Gastroesophageal sphincter (tissue), 3 donors: ENCODE measurements at regions not wholly inside any gene's neighbourhood (a gene's known extent, or its start where the extent isn't known, plus 50 kb on each side); places are given as distances from the start of the nearest gene placed in this dataset.
"Not testable (repeated sequence)": the region's sequence is repeated elsewhere in the genome, so short reads cannot be mapped to it uniquely, and the experiment has no call there.

Experiments
- EP300 ChIP-seq: sonication (generic); formaldehyde crosslinking; IDR thresholded peaks from one replicate; pipeline ENCODE4 v1.6.1; 2017; ENCODE audit warnings: antibody characterized with exemption, mild to moderate bottlenecking
- POLR2A ChIP-seq, 2 donors: fragments of 450-650 bp; IDR thresholded peaks; one replicate each; pipeline ENCODE4 v1.6.1; 2017; ENCODE audit warnings: antibody characterized with exemption in 2 of 2, mild to moderate bottlenecking in 2 of 2, moderate library complexity in 1 of 2
- POLR2AphosphoS5 ChIP-seq: sonication (generic); formaldehyde crosslinking; IDR thresholded peaks from one replicate; pipeline ENCODE4 v1.6.1; 2017; ENCODE audit warnings: antibody characterized with exemption
- TF ChIP-seq, protein P1 (sequence below), 4 experiments: fragments of 200-600 bp in 2 of 4; fragments of 450-650 bp in 2 of 4; sonication (generic) in 1 of 4; IDR thresholded peaks; one replicate each; pipeline ENCODE4 v1.5.1; 2017 to 2019; ENCODE audit warnings: antibody characterized with exemption in 4 of 4, mild to moderate bottlenecking in 2 of 4, moderate library complexity in 2 of 4

DNA sequence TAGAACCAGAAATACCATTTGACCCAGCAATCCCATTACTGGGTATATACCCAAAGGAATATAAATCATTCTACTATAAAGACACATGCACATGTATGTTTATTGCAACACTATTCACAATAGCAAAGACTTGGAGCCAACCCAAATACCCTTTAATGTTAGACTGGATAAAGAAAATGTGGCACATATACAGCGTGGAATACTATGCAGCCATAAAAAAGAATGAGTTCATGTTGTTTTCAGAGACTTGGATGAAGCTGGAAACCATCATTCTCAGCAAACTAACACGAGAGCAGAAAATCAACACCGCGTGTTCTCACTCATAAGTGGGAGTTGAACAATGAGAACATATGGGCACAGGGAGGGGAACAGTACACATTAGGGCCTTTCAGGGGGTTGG lies 79.9 kb downstream of the RFPL4B start:
- TF ChIP-seq, protein P1, sequence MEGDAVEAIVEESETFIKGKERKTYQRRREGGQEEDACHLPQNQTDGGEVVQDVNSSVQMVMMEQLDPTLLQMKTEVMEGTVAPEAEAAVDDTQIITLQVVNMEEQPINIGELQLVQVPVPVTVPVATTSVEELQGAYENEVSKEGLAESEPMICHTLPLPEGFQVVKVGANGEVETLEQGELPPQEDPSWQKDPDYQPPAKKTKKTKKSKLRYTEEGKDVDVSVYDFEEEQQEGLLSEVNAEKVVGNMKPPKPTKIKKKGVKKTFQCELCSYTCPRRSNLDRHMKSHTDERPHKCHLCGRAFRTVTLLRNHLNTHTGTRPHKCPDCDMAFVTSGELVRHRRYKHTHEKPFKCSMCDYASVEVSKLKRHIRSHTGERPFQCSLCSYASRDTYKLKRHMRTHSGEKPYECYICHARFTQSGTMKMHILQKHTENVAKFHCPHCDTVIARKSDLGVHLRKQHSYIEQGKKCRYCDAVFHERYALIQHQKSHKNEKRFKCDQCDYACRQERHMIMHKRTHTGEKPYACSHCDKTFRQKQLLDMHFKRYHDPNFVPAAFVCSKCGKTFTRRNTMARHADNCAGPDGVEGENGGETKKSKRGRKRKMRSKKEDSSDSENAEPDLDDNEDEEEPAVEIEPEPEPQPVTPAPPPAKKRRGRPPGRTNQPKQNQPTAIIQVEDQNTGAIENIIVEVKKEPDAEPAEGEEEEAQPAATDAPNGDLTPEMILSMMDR (IDR thresholded peaks at IDR 0.05): not testable (repeated sequence)
- not testable (repeated sequence) for TF ChIP-seq POLR2A (IDR thresholded peaks at IDR 0.05); EP300; POLR2AphosphoS5
